GM06990 (cell line): ENCODE measurements at regions not wholly inside any gene's neighbourhood (a gene's known extent, or its start where the extent isn't known, plus 50 kb on each side); places are given as distances from the start of the nearest gene placed in this dataset.

ENCODE experiments used
- DNase-seq: peaks from one replicate; pipeline ENCODE4 v3.0.0-alpha.2; 2011; ENCODE audit not compliant: insufficient read length; ENCODE audit errors: extremely low read depth
- H3K27me3 ChIP-seq: replicated peaks from 2 replicates; pipeline ENCODE4 v1.6.0; 2011; ENCODE audit warnings: low read length; ENCODE audit not compliant: control insufficient read depth, insufficient read depth
- H3K36me3 ChIP-seq: 2 replicates; pipeline ENCODE4 v1.5.1; 2011; ENCODE audit warnings: low read length; ENCODE audit not compliant: control insufficient read depth, insufficient read depth
- H3K4me3 ChIP-seq: replicated peaks from 2 replicates; pipeline ENCODE4 v1.5.1; 2011; ENCODE audit warnings: low read depth, mild to moderate bottlenecking, control low read depth, low read length
- CTCF ChIP-seq: IDR thresholded peaks from 2 replicates; pipeline ENCODE4 v1.5.1; 2011; ENCODE audit warnings: low read length, control low read depth, mild to moderate bottlenecking, inconsistent platforms; ENCODE audit not compliant: insufficient read depth, poor library complexity, severe bottlenecking

- DNase-seq = no peak
- no peak overlapping the region for H3K4me3 ChIP-seq
- H3K36me3 ChIP-seq = no peaks in the 10 kb centered on the region
- H3K27me3 ChIP-seq = no peaks in the 10 kb centered on the region
- no peak for TF ChIP-seq CTCF
Measured at GRCh38 chr16:48852458-48852857, 242.5 kb upstream of the N4BP1 start.

- no peaks in the 10 kb centered on the region for H3K36me3 ChIP-seq
- H3K4me3 ChIP-seq = no peak overlapping the region
- TF ChIP-seq CTCF = no peak
- H3K27me3 ChIP-seq = no peaks in the 10 kb centered on the region; the same call in 1 of the 2 replicates
- no peak for DNase-seq
Measured at GRCh38 chr16:48850097-48850770, 240.3 kb upstream of the N4BP1 start.

GRCh38 chr16:48846277-48846676 lies 236.3 kb upstream of the N4BP1 start:
- H3K27me3 ChIP-seq = no peaks in the 10 kb centered on the region; the same call in 1 of the 2 replicates
- DNase-seq = no peak
- no peak for TF ChIP-seq CTCF
- H3K4me3 ChIP-seq = no peak overlapping the region
- no peaks in the 10 kb centered on the region for H3K36me3 ChIP-seq

GRCh38 chr16:48845261-48845660 lies 235.3 kb upstream of the N4BP1 start:
- no peaks in the 10 kb centered on the region; the same call in 1 of the 2 replicates for H3K27me3 ChIP-seq
- no peak for TF ChIP-seq CTCF
- no peak overlapping the region for H3K4me3 ChIP-seq
- DNase-seq = no peak
- no peaks in the 10 kb centered on the region for H3K36me3 ChIP-seq

GRCh38 chr16:48838349-48838748 lies 228.4 kb upstream of the N4BP1 start:
- Histone ChIP-seq H3K36me3 (no peaks in the 10 kb centered on the region), H3K27me3 (no peaks in the 10 kb centered on the region; the same call in 1 of the 2 replicates), H3K4me3 (no peak overlapping the region)
- DNase-seq = no peak
- no peak for TF ChIP-seq CTCF

GRCh38 chr16:48836636-48837035 lies 226.7 kb upstream of the N4BP1 start:
- DNase-seq = no peak
- Histone ChIP-seq H3K27me3 (no peaks in the 10 kb centered on the region; the same call in 1 of the 2 replicates), H3K4me3 (no peak overlapping the region), H3K36me3 (no peaks in the 10 kb centered on the region)
- no peak for TF ChIP-seq CTCF
